ENCODE measurements at regions not wholly inside any gene's neighbourhood (a gene's known extent, or its start where the extent isn't known, plus 50 kb on each side); places are given as distances from the start of the nearest gene placed in this dataset.
A peak's percentile ranks its signal among the peaks of the same experiment; 100 is the strongest.

GRCh38 chr17:69733171-69734012, 318.9 kb downstream of the MAP2K6 start:
- DNase-seq (ENCODE audit: low read depth) = peak; percentile 97
- H3K4me3 ChIP-seq (ENCODE audit: low read length) = peak overlapping the region; percentile 11
- TF ChIP-seq CTCF (conservative IDR thresholded peaks at IDR 0.05; ENCODE audit: low read depth, low read length) = no peak

GRCh38 chr17:69734656-69735055, 320.2 kb downstream of the MAP2K6 start:
- H3K4me3 ChIP-seq (ENCODE audit: low read length) = no peak overlapping the region
- no peak for DNase-seq (ENCODE audit: low read depth)
- TF ChIP-seq CTCF (conservative IDR thresholded peaks at IDR 0.05; ENCODE audit: low read depth, low read length) = no peak

DNA sequence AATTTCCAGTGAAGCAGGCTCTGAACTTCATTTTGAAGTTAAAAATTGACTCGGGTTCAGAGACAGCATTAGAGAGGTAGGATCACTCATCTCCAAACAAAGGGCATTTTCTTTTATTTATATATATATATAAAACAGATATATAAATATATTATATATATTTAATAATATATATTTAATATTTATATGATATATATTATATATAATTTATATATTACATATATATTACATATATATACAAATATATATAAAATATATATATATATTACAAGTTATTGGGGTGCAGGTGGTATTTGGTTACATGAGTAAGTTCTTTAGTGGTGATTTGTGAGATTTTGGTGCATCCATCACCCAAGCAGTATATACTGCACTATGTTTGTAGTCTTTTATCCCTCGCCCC, 320.8 kb downstream of the MAP2K6 start:
- no peak for DNase-seq (ENCODE audit: low read depth)
- TF ChIP-seq CTCF (conservative IDR thresholded peaks at IDR 0.05; ENCODE audit: low read depth, low read length) = no peak
- no peak overlapping the region for H3K4me3 ChIP-seq (ENCODE audit: low read length)

GRCh38 chr17:69743091-69743490, 328.6 kb downstream of the MAP2K6 start:
- H3K4me3 ChIP-seq (ENCODE audit: low read length) = no peak overlapping the region
- DNase-seq (ENCODE audit: low read depth) = no peak
- no peak for TF ChIP-seq CTCF (conservative IDR thresholded peaks at IDR 0.05; ENCODE audit: low read depth, low read length)

DNA sequence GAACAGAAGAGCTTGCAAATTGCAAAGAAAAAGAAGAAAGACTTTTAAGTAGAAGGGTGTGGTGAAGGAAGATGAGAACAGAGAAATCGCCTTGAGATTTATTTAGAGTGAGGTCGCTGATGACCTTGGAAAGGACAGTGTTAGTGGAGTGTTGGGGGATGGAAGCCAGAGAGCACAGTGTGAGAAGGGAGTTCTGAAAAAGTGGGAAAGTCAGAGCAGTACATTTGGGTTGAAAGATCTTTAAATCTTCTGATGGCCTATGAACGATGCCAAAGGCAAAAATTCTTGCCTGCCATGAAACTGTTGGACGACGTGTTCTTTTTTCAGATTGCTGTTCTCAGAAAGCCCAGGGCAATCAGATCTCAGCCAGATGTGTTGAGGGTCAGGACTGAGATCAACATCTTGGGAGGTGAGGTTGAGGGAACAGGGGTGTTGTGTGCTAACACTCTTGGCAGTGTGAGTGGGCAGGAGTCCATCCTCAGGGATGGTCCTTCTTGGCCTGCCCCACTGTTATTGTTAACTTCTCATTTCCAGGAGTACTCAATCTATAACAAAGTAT, 330.1 kb downstream of the MAP2K6 start:
- DNase-seq (ENCODE audit: low read depth) = no peak
- no peak overlapping the region for H3K4me3 ChIP-seq (ENCODE audit: low read length)
- no peak for TF ChIP-seq CTCF (conservative IDR thresholded peaks at IDR 0.05; ENCODE audit: low read depth, low read length)

DNA sequence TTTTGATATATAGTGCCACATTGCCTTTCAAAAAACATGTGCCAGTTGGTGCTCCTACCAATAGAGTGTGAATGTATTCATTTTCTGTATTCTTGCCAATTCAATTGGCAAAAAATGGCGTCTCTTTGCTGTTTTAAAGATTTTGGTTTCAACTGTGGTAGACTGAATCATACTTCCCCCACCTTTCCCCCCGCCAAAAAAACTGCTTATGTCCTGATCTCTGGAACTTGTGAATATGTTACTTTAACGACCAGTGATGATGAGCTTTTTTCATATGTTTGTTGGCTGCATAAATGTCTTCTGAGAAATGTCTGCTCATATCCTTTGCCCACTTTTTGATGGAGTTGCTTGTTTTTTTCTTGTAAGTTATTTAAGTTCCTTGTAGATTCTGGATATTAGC, 325.1 kb upstream of the KCNJ16 start:
- DNase-seq (ENCODE audit: low read depth) = no peak
- no peak for TF ChIP-seq CTCF (conservative IDR thresholded peaks at IDR 0.05; ENCODE audit: low read depth, low read length)
- no peak overlapping the region for H3K4me3 ChIP-seq (ENCODE audit: low read length)

Measured in retinal pigment epithelial cell (primary cell).